ENCODE measurements at regions not wholly inside any gene's neighbourhood (a gene's known extent, or its start where the extent isn't known, plus 50 kb on each side); places are given as distances from the start of the nearest gene placed in this dataset.

GRCh38 chr13:58437427-58437826 lies 805.9 kb downstream of the PCDH17 start:
- TF ChIP-seq CTCF (conservative IDR thresholded peaks at IDR 0.05): no peak
- no peak for TF ChIP-seq EZH2 (IDR thresholded peaks at IDR 0.05; ENCODE audit: low read depth)
